ENCODE measurements at regions not wholly inside any gene's neighbourhood (a gene's known extent, or its start where the extent isn't known, plus 50 kb on each side); places are given as distances from the start of the nearest gene placed in this dataset.

DNA sequence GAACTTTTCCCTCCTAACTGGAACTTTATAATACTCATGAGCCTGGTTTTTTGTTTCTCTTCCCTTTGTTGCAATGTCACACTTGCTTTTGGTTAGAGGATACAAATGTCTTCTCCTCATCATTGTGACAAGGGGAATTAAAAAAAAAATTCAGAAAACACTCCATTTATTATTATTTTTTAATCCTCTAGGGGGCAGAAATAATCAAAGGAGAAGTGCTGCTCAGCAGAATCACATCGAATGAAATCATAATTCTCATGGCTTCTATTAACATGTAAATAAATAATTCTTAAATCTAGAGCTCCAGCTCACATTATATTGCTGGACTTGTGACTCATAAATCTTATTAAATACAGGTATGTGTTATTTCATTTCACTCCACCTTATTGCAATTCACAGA lies 273.8 kb downstream of the TRIB2 start:
- no peak for DNase-seq
- H3K36me3 ChIP-seq = no peaks in the 10 kb centered on the region
- H3K4me3 ChIP-seq (ENCODE audit: low read depth, low read length) = no peak overlapping the region
- H3K27ac ChIP-seq = no peak overlapping the region
- H3K27me3 ChIP-seq (ENCODE audit: insufficient read depth, low read depth, severe bottlenecking) = no peaks in the 10 kb centered on the region
- TF ChIP-seq, protein P1, sequence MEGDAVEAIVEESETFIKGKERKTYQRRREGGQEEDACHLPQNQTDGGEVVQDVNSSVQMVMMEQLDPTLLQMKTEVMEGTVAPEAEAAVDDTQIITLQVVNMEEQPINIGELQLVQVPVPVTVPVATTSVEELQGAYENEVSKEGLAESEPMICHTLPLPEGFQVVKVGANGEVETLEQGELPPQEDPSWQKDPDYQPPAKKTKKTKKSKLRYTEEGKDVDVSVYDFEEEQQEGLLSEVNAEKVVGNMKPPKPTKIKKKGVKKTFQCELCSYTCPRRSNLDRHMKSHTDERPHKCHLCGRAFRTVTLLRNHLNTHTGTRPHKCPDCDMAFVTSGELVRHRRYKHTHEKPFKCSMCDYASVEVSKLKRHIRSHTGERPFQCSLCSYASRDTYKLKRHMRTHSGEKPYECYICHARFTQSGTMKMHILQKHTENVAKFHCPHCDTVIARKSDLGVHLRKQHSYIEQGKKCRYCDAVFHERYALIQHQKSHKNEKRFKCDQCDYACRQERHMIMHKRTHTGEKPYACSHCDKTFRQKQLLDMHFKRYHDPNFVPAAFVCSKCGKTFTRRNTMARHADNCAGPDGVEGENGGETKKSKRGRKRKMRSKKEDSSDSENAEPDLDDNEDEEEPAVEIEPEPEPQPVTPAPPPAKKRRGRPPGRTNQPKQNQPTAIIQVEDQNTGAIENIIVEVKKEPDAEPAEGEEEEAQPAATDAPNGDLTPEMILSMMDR (IDR thresholded peaks at IDR 0.05; ENCODE audit: low read depth, low read length) = no peak
- H3K9me3 ChIP-seq (ENCODE audit: severe bottlenecking) = no peaks in the 10 kb centered on the region

DNA sequence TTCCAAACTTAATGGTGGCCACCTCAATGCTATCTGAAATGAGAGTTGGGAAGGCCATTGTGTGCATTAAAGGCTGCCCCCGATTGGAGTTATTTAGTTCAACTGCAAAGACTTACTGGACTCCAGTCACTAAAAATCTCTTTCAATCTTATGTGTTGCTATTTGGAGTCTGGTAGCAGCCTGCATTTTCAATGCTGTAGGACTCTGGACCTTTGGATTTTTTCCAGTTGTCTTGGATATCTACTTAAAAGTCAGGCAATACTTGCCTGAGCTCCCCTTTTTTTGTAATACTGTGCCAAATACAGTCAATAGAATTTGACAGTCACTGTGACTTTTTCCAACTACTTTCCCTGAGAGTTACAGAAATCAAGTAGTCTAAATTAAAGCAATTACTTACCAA lies 281.9 kb downstream of the TRIB2 start:
- Histone ChIP-seq H3K4me3 (ENCODE audit: low read depth, low read length) (no peak overlapping the region), H3K27ac (no peak overlapping the region), H3K36me3 (no peaks in the 10 kb centered on the region), H3K27me3 (ENCODE audit: insufficient read depth, low read depth, severe bottlenecking) (no peaks in the 10 kb centered on the region), H3K9me3 (ENCODE audit: severe bottlenecking) (no peaks in the 10 kb centered on the region)
- DNase-seq = no peak
- TF ChIP-seq, protein P1 (IDR thresholded peaks at IDR 0.05; ENCODE audit: low read depth, low read length) = no peak

DNA sequence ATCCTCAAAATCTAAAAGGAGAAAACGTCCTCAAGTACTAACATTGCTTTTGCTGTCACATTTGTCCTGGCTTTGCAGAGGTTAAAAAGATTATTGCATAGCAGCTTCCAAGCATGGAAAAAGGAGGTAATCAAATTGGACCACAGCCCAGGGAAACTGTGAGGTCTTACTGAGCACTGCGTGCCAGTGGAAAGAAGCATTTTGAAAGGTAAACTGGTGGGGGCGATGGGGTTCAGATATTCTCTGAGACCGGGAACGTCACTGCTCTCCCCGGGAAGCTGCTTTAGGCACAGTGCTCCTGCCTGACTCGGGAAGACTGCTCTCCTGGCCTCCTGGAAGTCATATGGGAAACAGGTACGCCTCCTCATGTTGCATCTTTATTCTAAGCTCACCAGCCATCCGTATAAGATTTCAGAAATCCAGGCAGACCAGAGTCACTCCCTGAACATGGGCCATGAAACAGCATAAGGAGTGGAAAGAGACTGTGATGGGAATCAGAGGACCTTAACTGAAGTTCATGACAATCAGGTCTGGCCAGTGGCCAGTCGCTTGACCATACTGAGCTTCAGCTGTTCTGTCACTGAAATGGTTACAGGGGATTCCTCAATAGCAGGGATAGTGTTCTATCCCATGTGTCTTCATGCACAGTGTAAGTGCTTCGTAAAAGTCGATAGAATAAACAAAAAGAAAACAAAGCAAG lies 284.1 kb downstream of the TRIB2 start:
- H3K4me3 ChIP-seq (ENCODE audit: low read depth, low read length) = no peak overlapping the region
- H3K27me3 ChIP-seq (ENCODE audit: insufficient read depth, low read depth, severe bottlenecking) = no peaks in the 10 kb centered on the region
- H3K36me3 ChIP-seq = no peaks in the 10 kb centered on the region
- no peak overlapping the region for H3K27ac ChIP-seq
- no peaks in the 10 kb centered on the region for H3K9me3 ChIP-seq (ENCODE audit: severe bottlenecking)
- DNase-seq = no peak
- TF ChIP-seq, protein P1 (IDR thresholded peaks at IDR 0.05; ENCODE audit: low read depth, low read length) = no peak

DNA sequence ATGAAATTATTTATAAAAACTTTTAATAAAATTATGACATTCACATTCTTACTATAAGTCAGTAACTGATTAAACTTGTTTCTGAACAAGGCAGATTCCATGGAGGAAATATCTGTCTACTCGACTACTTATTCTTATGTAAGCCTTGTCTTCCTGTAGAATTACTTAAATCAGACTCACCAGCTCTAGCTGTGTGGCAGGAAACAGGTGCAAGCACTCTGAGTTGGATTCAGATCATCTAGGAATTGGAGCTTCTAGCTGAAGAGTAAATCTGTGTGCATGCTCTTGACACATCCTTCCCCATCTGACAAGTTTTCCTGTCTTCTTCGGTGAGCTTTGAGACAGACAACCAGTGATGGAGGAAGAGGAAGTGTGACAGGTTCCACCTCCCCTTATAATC lies 284.7 kb downstream of the TRIB2 start:
- TF ChIP-seq, protein P1 (IDR thresholded peaks at IDR 0.05; ENCODE audit: low read depth, low read length) = no peak
- H3K27ac ChIP-seq = no peak overlapping the region
- H3K36me3 ChIP-seq = no peaks in the 10 kb centered on the region
- no peak overlapping the region for H3K4me3 ChIP-seq (ENCODE audit: low read depth, low read length)
- DNase-seq = no peak
- no peaks in the 10 kb centered on the region for H3K27me3 ChIP-seq (ENCODE audit: insufficient read depth, low read depth, severe bottlenecking)
- no peaks in the 10 kb centered on the region for H3K9me3 ChIP-seq (ENCODE audit: severe bottlenecking)

DNA sequence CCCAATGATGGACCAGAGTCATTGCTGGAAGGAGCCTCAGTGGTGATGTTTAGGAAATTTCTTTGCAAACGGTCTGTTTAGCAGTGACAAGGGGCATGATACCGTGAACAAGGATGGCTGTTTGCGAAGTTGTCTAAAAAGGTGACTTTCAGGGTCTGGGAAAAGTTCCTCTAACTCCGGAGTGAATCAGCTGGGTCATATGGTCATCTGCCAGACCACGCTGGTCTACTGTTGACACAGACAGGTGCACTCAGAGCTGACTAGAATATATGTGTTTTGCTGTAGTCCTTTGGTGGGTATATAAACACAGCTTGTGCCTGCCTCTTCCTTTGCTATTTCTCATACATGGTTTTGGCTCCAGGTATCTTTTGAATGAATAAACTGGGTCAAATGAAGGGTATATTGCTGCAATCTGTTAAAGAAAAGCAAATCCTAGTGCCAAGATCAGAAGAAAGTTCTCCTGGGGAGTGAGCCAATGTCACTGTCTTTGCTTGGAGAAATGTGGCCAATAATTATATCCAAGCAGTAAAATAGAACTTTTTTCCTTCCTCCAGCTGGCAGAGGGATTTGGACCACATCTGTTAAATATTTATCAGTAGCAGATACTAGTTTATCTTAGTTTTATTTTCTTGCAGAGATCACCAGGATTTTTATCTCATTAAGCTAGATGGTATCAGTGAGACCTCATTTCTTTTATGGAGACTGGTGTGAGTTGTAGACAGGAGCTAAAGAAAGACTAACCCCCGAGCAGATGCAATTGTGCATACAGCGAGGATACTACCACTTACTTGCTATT lies 286.0 kb downstream of the TRIB2 start:
- Histone ChIP-seq H3K4me3 (ENCODE audit: low read depth, low read length) (no peak overlapping the region), H3K9me3 (ENCODE audit: severe bottlenecking) (no peaks in the 10 kb centered on the region), H3K27me3 (ENCODE audit: insufficient read depth, low read depth, severe bottlenecking) (no peaks in the 10 kb centered on the region), H3K36me3 (no peaks in the 10 kb centered on the region), H3K27ac (no peak overlapping the region)
- DNase-seq = no peak
- TF ChIP-seq, protein P1 (IDR thresholded peaks at IDR 0.05; ENCODE audit: low read depth, low read length) = no peak
